SK-N-SH (cell line): ENCODE measurements at regions not wholly inside any gene's neighbourhood (a gene's known extent, or its start where the extent isn't known, plus 50 kb on each side); places are given as distances from the start of the nearest gene placed in this dataset.

Source experiments
- CTCF ChIP-seq: fragments of 200-600 bp; sonication (generic); IDR thresholded peaks from 2 replicates; pipeline ENCODE4 v1.6.1; 2017; ENCODE audit warnings: antibody characterized with exemption, mild to moderate bottlenecking, moderate library complexity
- EP300 ChIP-seq, 2 experiments: IDR thresholded peaks; 2 replicates each; pipeline versions ENCODE4 v1.4.0 to v1.6.1; 2012; ENCODE audit warnings: borderline replicate concordance in 1 of 2, low read depth in 1 of 2, low read length in 1 of 2
- EZH2phosphoT487 ChIP-seq: fragments of 200-600 bp; sonication (generic); IDR thresholded peaks from 2 replicates; pipeline ENCODE4 v1.6.1; 2017; ENCODE audit warnings: low read depth, mixed run types, mild to moderate bottlenecking, antibody characterized with exemption, moderate library complexity, borderline replicate concordance
- POLR2AphosphoS5 ChIP-seq: IDR thresholded peaks from 2 replicates; pipeline ENCODE4 v1.6.1; 2012; ENCODE audit warnings: low read depth, low read length
- RAD21 ChIP-seq: IDR thresholded peaks from 2 replicates; pipeline ENCODE4 v1.6.1; 2012; ENCODE audit warnings: mild to moderate bottlenecking, low read length
- RFX5 ChIP-seq: IDR thresholded peaks from 2 replicates; pipeline ENCODE4 v1.6.1; 2012; ENCODE audit warnings: mild to moderate bottlenecking, improper control_type of control experiment, low read length
- SIN3A ChIP-seq: IDR thresholded peaks from 2 replicates; pipeline ENCODE4 v1.6.1; 2012; ENCODE audit warnings: low read depth, mild to moderate bottlenecking, low read length, moderate library complexity, borderline replicate concordance
- SMC3 ChIP-seq: IDR thresholded peaks from 2 replicates; pipeline ENCODE4 v1.6.1; 2012; ENCODE audit warnings: low read depth, low read length, improper control_type of control experiment
- TEAD4 ChIP-seq: IDR thresholded peaks from 2 replicates; pipeline ENCODE4 v1.4.0; 2012; ENCODE audit warnings: mild to moderate bottlenecking, borderline replicate concordance; ENCODE audit not compliant: insufficient read depth
- USF1 ChIP-seq: IDR thresholded peaks from 2 replicates; pipeline ENCODE4 v1.4.0; 2012; ENCODE audit warnings: low read depth, borderline replicate concordance

GRCh38 chrX:23478056-23478455 is 143.4 kb downstream of the PTCHD1 start:
- TF ChIP-seq EP300 (IDR thresholded peaks at IDR 0.05; ENCODE audit: borderline replicate concordance in 1 of 2, low read depth in 1 of 2, low read length in 1 of 2) (no peak), SMC3 (no peak), USF1 (no peak), POLR2AphosphoS5 (no peak), CTCF (no peak), TEAD4 (no peak), RFX5 (no peak), SIN3A (no peak), RAD21 (no peak), EZH2phosphoT487 (no peak)
